MCF 10A (cell line): ENCODE measurements at regions not wholly inside any gene's neighbourhood (a gene's known extent, or its start where the extent isn't known, plus 50 kb on each side); places are given as distances from the start of the nearest gene placed in this dataset.

Source experiments
- BruUV-seq: library from RNA; stranded (reverse); fragments of 400-500 nt; replicated peaks from 2 replicates; lab custom pipeline; 2021; lab: Mats Ljungman, UMichigan
- CTCF ChIA-PET: fragments of 300-600 bp; sonication (Branson Sonifier 250); formaldehyde crosslinking; extraction: SDS; loops from one replicate; lab custom pipeline; 2021; ENCODE audit warnings: antibody characterized with exemption, inconsistent platforms; lab: Yijun Ruan, JAX
- POLR2A ChIA-PET: fragments of 300-600, 350-650 bp; sonication (Branson Sonifier 250); formaldehyde crosslinking; extraction: SDS; loops from one replicate; lab custom pipeline; 2020; ENCODE audit warnings: antibody characterized with exemption, inconsistent platforms; lab: Yijun Ruan, JAX
- DNase-seq: peaks from one replicate; pipeline ENCODE4 v3.0.0-alpha.2; 2018; ENCODE audit not compliant: unreplicated experiment
- H3K27ac Mint-ChIP-seq: one replicate; pipeline ENCODE4 v1.8.0; 2022; ENCODE audit warnings: mild to moderate bottlenecking, low read depth, mixed read lengths; ENCODE audit not compliant: unreplicated experiment
- H3K27me3 Mint-ChIP-seq: one replicate; pipeline ENCODE4 v1.8.0; 2022; ENCODE audit warnings: mixed read lengths; ENCODE audit not compliant: insufficient read depth, unreplicated experiment
- H3K36me3 Mint-ChIP-seq: one replicate; pipeline ENCODE4 v1.8.0; 2022; ENCODE audit warnings: mild to moderate bottlenecking, moderate library complexity, mixed read lengths; ENCODE audit not compliant: insufficient read depth, unreplicated experiment
- H3K4me1 Mint-ChIP-seq: one replicate; pipeline ENCODE4 v1.8.0; 2022; ENCODE audit warnings: mixed read lengths; ENCODE audit not compliant: insufficient read depth, unreplicated experiment
- H3K4me3 Mint-ChIP-seq: one replicate; pipeline ENCODE4 v1.8.0; 2022; ENCODE audit warnings: mild to moderate bottlenecking, moderate library complexity, mixed read lengths; ENCODE audit not compliant: unreplicated experiment
- H3K9me3 Mint-ChIP-seq: one replicate; pipeline ENCODE4 v1.8.0; 2022; ENCODE audit warnings: mixed read lengths; ENCODE audit not compliant: unreplicated experiment
- intact Hi-C: fragments of 100-400 bp; cut with micrococcal nuclease; formaldehyde crosslinking; loops from 2 replicates; pipeline ENCODE4 v1.14.1; 2022
- TF ChIP-seq, protein P1 (sequence below): fragments of 200-600 bp; IDR thresholded peaks from one replicate; pipeline ENCODE4 v1.8.0; 2022; ENCODE audit warnings: antibody characterized with exemption, mild to moderate bottlenecking; ENCODE audit not compliant: unreplicated experiment

DNA sequence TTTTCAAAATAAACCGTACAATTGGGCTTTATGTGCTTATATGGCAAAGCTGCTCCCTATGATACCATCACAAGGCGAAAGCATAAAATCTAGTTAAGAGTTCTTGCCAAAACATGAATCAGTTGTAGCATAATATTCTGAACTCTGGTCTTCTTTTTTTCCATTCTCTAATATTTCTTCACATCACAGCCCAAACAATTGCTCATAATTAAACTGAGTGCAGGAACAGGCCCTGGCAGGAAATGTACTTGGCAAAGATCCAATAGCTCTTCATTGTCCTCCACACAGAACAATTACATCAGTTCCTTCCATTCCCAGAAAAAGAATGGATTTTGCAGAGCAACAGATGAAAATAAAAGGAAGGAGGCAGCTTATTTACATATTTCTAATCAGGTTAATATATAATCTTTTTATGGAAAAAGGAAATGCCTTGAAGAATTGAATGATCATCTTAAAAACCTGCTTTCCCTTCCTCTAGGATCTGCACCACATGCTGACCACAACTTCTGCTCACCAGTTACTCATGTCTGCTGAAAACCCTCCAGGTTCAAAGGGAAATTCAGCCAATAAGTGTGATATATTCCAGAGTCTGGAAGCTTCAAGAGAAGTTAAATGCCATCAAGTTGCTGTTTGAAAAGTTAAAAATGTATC, 123.3 kb upstream of the COL21A1 start:
- no peaks in the 10 kb centered on the region for H3K9me3 Mint-ChIP-seq
- no peaks in the 10 kb centered on the region for H3K36me3 Mint-ChIP-seq
- CTCF ChIA-PET = interaction anchor here (0.6 to 4.2 kb wide), 44 partner anchors 9 to 1857 kb away, joined by 3 to 35 read pairs (median 5); no protein-coding TSS in a partner anchor
- peak overlapping the region; percentile 61 for H3K4me3 Mint-ChIP-seq
- TF ChIP-seq, protein P1, sequence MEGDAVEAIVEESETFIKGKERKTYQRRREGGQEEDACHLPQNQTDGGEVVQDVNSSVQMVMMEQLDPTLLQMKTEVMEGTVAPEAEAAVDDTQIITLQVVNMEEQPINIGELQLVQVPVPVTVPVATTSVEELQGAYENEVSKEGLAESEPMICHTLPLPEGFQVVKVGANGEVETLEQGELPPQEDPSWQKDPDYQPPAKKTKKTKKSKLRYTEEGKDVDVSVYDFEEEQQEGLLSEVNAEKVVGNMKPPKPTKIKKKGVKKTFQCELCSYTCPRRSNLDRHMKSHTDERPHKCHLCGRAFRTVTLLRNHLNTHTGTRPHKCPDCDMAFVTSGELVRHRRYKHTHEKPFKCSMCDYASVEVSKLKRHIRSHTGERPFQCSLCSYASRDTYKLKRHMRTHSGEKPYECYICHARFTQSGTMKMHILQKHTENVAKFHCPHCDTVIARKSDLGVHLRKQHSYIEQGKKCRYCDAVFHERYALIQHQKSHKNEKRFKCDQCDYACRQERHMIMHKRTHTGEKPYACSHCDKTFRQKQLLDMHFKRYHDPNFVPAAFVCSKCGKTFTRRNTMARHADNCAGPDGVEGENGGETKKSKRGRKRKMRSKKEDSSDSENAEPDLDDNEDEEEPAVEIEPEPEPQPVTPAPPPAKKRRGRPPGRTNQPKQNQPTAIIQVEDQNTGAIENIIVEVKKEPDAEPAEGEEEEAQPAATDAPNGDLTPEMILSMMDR = no peak
- POLR2A ChIA-PET = interaction anchor here (0.6 to 5.1 kb wide), 19 partner anchors 8 to 947 kb away, joined by 3 to 39 read pairs (median 4); partner anchors contain the start of gene PRIM2
- no peaks in the 10 kb centered on the region for H3K27me3 Mint-ChIP-seq
- peak; percentile 93 for DNase-seq
- no TSS peak for BruUV-seq
- H3K4me1 Mint-ChIP-seq = peaks cover 34% of the 10 kb centered on the region
- peak overlapping the region; percentile 94 for H3K27ac Mint-ChIP-seq
- intact Hi-C loops = loop anchor here (1.0 to 5.0 kb wide), 6 partner anchors 67 to 482 kb away; no protein-coding TSS in a partner anchor

DNA sequence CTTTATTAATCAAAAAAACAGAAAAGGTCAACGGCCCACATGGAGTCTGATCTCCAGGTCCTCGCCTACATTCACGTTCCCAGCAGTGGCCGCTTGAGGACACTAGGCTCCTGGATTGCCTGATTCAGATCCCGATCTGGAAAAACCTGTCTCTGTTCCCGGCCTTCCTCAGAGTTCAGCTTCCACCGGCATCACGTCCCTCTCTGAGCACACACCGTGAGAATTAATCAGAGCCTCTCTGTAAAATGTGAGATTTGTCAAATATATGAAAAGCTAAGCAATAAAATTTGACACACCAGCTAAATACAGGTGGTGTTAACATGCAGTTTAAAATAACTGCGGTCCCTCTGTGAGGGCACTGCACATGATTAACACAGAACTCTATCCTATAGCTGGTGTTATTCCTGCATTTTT, 122.8 kb upstream of the COL21A1 start:
- TF ChIP-seq, protein P1 = peak; percentile 76
- POLR2A ChIA-PET = interaction anchor here (0.6 to 5.1 kb wide), 15 partner anchors 9 to 172 kb away, joined by 3 to 39 read pairs (median 6); no protein-coding TSS in a partner anchor
- CTCF ChIA-PET = interaction anchor here (0.6 to 4.2 kb wide), 46 partner anchors 9 to 1857 kb away, joined by 3 to 35 read pairs (median 5); no protein-coding TSS in a partner anchor
- Mint-ChIP-seq H3K4me3 (peak overlapping the region; percentile 61), H3K36me3 (no peaks in the 10 kb centered on the region), H3K27ac (peak overlapping the region; percentile 94), H3K27me3 (no peaks in the 10 kb centered on the region), H3K9me3 (no peaks in the 10 kb centered on the region), H3K4me1 (peaks cover 30% of the 10 kb centered on the region)
- peak; percentile 89 for DNase-seq
- intact Hi-C loops = loop anchor here (1.0 to 5.0 kb wide), 6 partner anchors 67 to 482 kb away; no protein-coding TSS in a partner anchor
- BruUV-seq = no TSS peak

DNA sequence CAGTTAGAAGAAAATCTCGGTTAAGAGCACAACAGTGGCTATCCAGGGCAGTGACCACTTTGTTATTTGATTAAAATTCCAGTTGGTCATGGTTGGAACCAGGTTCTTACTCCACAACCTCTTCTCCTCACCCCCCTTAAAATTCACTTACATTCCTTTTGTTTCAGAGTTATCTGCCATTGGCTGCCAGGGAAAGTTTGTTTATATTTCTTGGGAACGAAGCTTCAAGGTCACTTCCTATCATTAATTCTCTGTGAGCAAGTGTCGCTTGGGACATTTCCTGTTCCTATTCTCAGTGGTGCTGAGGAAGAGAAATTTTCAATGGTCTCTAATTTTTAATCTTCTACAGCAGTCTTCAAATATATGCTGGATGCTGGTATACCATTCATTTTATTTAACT, 121.1 kb upstream of the COL21A1 start:
- BruUV-seq = no TSS peak
- ChIA-PET POLR2A (interaction anchor here (1.1 to 5.1 kb wide), 3 partner anchors 10 to 85 kb away, joined by 3 to 39 read pairs (median 4); no protein-coding TSS in a partner anchor), CTCF (interaction anchor here (0.6 to 4.2 kb wide), 7 partner anchors 10 to 95 kb away, joined by 3 to 35 read pairs (median 4); no protein-coding TSS in a partner anchor)
- Mint-ChIP-seq H3K36me3 (no peaks in the 10 kb centered on the region), H3K9me3 (no peaks in the 10 kb centered on the region), H3K4me3 (no peak overlapping the region), H3K27me3 (no peaks in the 10 kb centered on the region), H3K27ac (no peak overlapping the region), H3K4me1 (peaks cover 33% of the 10 kb centered on the region)
- intact Hi-C loops = no loop called here
- no peak for DNase-seq
- TF ChIP-seq, protein P1 = no peak

DNA sequence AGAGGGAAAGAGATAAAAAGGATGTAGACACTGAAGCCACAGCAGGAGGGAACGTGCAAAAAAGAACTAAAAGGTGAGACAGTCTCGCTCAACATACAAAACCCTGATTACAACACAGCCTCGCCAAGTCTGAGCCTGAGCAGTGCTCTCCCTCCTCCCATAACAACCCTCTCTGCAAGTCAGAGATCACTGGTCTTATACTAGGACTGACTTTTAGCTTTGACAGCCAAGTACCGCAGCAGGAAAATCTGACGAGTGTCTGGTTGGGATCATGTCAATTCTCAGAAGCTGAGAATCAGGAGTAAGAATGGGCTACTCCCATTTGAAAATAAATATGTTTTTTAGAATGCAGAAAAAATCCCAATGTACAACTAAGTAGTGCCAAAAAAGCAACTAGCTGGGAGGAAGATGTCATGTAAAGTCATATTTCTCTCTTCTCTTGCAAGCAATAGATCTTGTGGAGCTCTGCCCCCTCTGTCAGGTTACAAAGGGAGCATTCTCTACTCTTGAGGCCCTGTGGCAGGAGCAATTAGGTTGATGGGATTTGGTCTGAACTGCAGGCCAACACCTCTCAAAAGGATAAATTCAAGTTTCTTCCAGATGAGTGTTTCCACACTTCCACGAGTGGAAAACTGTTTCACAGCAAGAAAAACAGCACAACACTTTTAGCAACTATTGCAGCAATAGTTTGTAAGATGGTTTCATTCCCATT, 118.9 kb upstream of the COL21A1 start:
- POLR2A ChIA-PET = interaction anchor here (0.6 to 1.2 kb wide), 2 partner anchors 71 to 73 kb away, joined by 3 to 4 read pairs; no protein-coding TSS in a partner anchor
- intact Hi-C loops = no loop called here
- CTCF ChIA-PET = no interaction called here
- H3K36me3 Mint-ChIP-seq = no peaks in the 10 kb centered on the region
- H3K4me1 Mint-ChIP-seq = peaks cover 25% of the 10 kb centered on the region
- BruUV-seq = no TSS peak
- DNase-seq = no peak
- TF ChIP-seq, protein P1 = no peak
- H3K4me3 Mint-ChIP-seq = no peak overlapping the region
- no peaks in the 10 kb centered on the region for H3K9me3 Mint-ChIP-seq
- no peaks in the 10 kb centered on the region for H3K27me3 Mint-ChIP-seq
- H3K27ac Mint-ChIP-seq = no peak overlapping the region
